ENCODE measurements at regions not wholly inside any gene's neighbourhood (a gene's known extent, or its start where the extent isn't known, plus 50 kb on each side); places are given as distances from the start of the nearest gene placed in this dataset.

GRCh38 chr16:79994418-79994817 lies 393.9 kb upstream of the MAF start:
- CTCF ChIA-PET: interaction anchor here (0.9 to 1.4 kb wide), 2 partner anchors 12 to 401 kb away, joined by 3 to 6 read pairs; no protein-coding TSS in a partner anchor

GRCh38 chr16:79993629-79994209 lies 393.2 kb upstream of the MAF start:
- DNase-seq (ENCODE audit: extremely low spot score): no peak
- ChIA-PET CTCF (interaction anchor here (1.4 kb wide), 1 partner anchor 12 kb away, joined by 6 read pairs; no protein-coding TSS in a partner anchor), POLR2A (no interaction called here)
- TF ChIP-seq L3MBTL2 (conservative IDR thresholded peaks at IDR 0.05) (no peak), NFRKB (IDR thresholded peaks at IDR 0.05) (no peak), FOXM1 (IDR thresholded peaks at IDR 0.05; ENCODE audit: borderline replicate concordance) (no peak), ZNF384 (IDR thresholded peaks at IDR 0.05) (no peak), ARNT (IDR thresholded peaks at IDR 0.05) (no peak), SP1 (IDR thresholded peaks at IDR 0.05) (no peak), LEF1 (IDR thresholded peaks at IDR 0.05; ENCODE audit: borderline replicate concordance) (no peak), TARDBP (IDR thresholded peaks at IDR 0.05) (no peak), CTBP1 (IDR thresholded peaks at IDR 0.05; ENCODE audit: borderline replicate concordance) (no peak), FOXK2 (IDR thresholded peaks at IDR 0.05) (no peak), ELF4 (IDR thresholded peaks at IDR 0.05) (no peak), SUZ12 (IDR thresholded peaks at IDR 0.05) (no peak), PKNOX1 (IDR thresholded peaks at IDR 0.05) (no peak), FOXA1 (IDR thresholded peaks at IDR 0.05) (no peak), BHLHE40 (IDR thresholded peaks at IDR 0.05; ENCODE audit: borderline replicate concordance) (no peak), HDGF (IDR thresholded peaks at IDR 0.05; ENCODE audit: borderline replicate concordance) (no peak)

More at GRCh38 chr16:79994418-79994817, 393.9 kb upstream of the MAF start:
- DNase-seq (ENCODE audit: extremely low spot score): no peak
- TF ChIP-seq FOXA1 (IDR thresholded peaks at IDR 0.05) (no peak), SP1 (IDR thresholded peaks at IDR 0.05) (no peak), HDGF (IDR thresholded peaks at IDR 0.05; ENCODE audit: borderline replicate concordance) (no peak), NFRKB (IDR thresholded peaks at IDR 0.05) (no peak), L3MBTL2 (conservative IDR thresholded peaks at IDR 0.05) (no peak), PKNOX1 (IDR thresholded peaks at IDR 0.05) (no peak), FOXK2 (IDR thresholded peaks at IDR 0.05) (no peak)
- POLR2A ChIA-PET: no interaction called here

DNA sequence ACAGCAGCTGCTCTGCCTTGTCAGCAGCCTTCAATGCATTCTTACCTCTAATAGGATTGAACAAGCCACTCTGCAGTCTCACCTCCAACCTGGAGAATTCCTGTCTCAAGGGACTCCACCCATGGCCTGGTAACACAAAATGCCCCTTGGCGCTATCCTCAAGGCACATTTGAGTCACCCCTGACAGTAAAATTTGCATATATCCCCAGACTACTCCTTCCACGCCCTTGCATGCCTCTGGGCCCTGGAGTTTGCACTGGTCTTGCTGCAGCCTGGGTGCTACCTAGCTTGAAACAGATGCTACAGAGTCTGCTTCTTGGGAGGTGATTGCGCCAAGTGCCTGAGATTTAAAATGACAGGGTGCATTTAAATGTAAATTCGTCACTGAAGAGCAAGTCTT lies 391.4 kb upstream of the MAF start:
- no peak for DNase-seq (ENCODE audit: extremely low spot score)
- ChIA-PET CTCF (no interaction called here), POLR2A (no interaction called here)
- TF ChIP-seq ZNF384 (IDR thresholded peaks at IDR 0.05) (no peak), SUZ12 (IDR thresholded peaks at IDR 0.05) (no peak), L3MBTL2 (conservative IDR thresholded peaks at IDR 0.05) (no peak), FOXA1 (IDR thresholded peaks at IDR 0.05) (no peak), LEF1 (IDR thresholded peaks at IDR 0.05; ENCODE audit: borderline replicate concordance) (no peak), ELF4 (IDR thresholded peaks at IDR 0.05) (no peak), FOXM1 (IDR thresholded peaks at IDR 0.05; ENCODE audit: borderline replicate concordance) (no peak), BHLHE40 (IDR thresholded peaks at IDR 0.05; ENCODE audit: borderline replicate concordance) (no peak), FOXK2 (IDR thresholded peaks at IDR 0.05) (no peak), ARNT (IDR thresholded peaks at IDR 0.05) (no peak), PKNOX1 (IDR thresholded peaks at IDR 0.05) (no peak), NFRKB (IDR thresholded peaks at IDR 0.05) (no peak), CTBP1 (IDR thresholded peaks at IDR 0.05; ENCODE audit: borderline replicate concordance) (no peak)

DNA sequence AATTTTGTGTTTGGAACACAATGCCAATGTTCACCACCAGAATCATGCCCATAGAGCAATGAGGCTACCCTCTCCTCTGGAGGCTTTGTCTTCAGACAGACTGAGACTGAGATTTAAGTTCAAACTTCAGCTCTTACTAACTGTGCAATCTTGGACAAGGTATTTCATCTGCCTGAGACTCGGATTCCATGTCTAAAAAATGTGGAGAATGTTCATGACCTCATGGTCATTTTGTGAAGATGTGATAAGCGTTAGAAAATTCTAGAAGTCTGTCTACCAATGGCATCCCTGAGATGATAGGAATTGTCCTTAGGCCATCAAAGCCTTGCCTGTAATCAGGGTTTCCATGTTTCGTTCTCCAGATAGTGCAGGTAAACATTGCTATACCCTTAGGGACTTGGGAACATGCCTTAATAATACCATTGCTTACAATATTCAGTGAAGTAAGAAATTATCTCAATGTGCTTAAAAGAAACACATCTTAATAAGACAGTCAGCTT lies 388.2 kb upstream of the MAF start:
- POLR2A ChIA-PET: no interaction called here

GRCh38 chr16:79988089-79988488 lies 387.6 kb upstream of the MAF start:
- CTCF ChIA-PET: no interaction called here
- DNase-seq (ENCODE audit: extremely low spot score): no peak
- POLR2A ChIA-PET: no interaction called here
- TF ChIP-seq HDGF (IDR thresholded peaks at IDR 0.05; ENCODE audit: borderline replicate concordance) (no peak), NFRKB (IDR thresholded peaks at IDR 0.05) (no peak), ZNF384 (IDR thresholded peaks at IDR 0.05) (no peak), FOXA1 (IDR thresholded peaks at IDR 0.05) (no peak), SP1 (IDR thresholded peaks at IDR 0.05) (no peak), L3MBTL2 (conservative IDR thresholded peaks at IDR 0.05) (no peak), PKNOX1 (IDR thresholded peaks at IDR 0.05) (no peak), LEF1 (IDR thresholded peaks at IDR 0.05; ENCODE audit: borderline replicate concordance) (no peak), TARDBP (IDR thresholded peaks at IDR 0.05) (no peak), ARNT (IDR thresholded peaks at IDR 0.05) (no peak), CTBP1 (IDR thresholded peaks at IDR 0.05; ENCODE audit: borderline replicate concordance) (no peak)

More for the DNA sequence above, 388.2 kb upstream of the MAF start:
- CTCF ChIA-PET: no interaction called here
- no peak for DNase-seq (ENCODE audit: extremely low spot score)
- no peak for TF ChIP-seq ARNT (IDR thresholded peaks at IDR 0.05)
- TF ChIP-seq ELF4 (IDR thresholded peaks at IDR 0.05): no peak
- TF ChIP-seq ZNF384 (IDR thresholded peaks at IDR 0.05): no peak
- TF ChIP-seq LEF1 (IDR thresholded peaks at IDR 0.05; ENCODE audit: borderline replicate concordance): no peak
- TF ChIP-seq SP1 (IDR thresholded peaks at IDR 0.05): no peak
- TF ChIP-seq FOXA1 (IDR thresholded peaks at IDR 0.05): no peak
- TF ChIP-seq BHLHE40 (IDR thresholded peaks at IDR 0.05; ENCODE audit: borderline replicate concordance): no peak
- no peak for TF ChIP-seq TARDBP (IDR thresholded peaks at IDR 0.05)
- no peak for TF ChIP-seq FOXM1 (IDR thresholded peaks at IDR 0.05; ENCODE audit: borderline replicate concordance)
- TF ChIP-seq FOXK2 (IDR thresholded peaks at IDR 0.05): no peak
- TF ChIP-seq L3MBTL2 (conservative IDR thresholded peaks at IDR 0.05): no peak
- no peak for TF ChIP-seq CTBP1 (IDR thresholded peaks at IDR 0.05; ENCODE audit: borderline replicate concordance)
- no peak for TF ChIP-seq NFRKB (IDR thresholded peaks at IDR 0.05)
